ENCODE measurements at regions not wholly inside any gene's neighbourhood (a gene's known extent, or its start where the extent isn't known, plus 50 kb on each side); places are given as distances from the start of the nearest gene placed in this dataset.

- no peak for TF ChIP-seq CTCF (IDR thresholded peaks at IDR 0.05)
- Mint-ChIP-seq H3K4me3 (no peak overlapping the region), H3K27me3 (no peaks in the 10 kb centered on the region), H3K9me3 (no peaks in the 10 kb centered on the region), H3K27ac (no peak overlapping the region), H3K4me1 (ENCODE audit: low read depth) (no peaks in the 10 kb centered on the region), H3K36me3 (ENCODE audit: low read depth) (no peaks in the 10 kb centered on the region)
- ChIA-PET CTCF (no interaction called here), POLR2A (no interaction called here)
- ATAC-seq (no peak), DNase-seq (no peak)
- intact Hi-C loops (cut with micrococcal nuclease) = no loop called here
Measured at GRCh38 chr7:124318721-124319450, 286.0 kb upstream of the TMEM229A start.

- ChIA-PET POLR2A (no interaction called here), CTCF (no interaction called here)
- peaks cover 2% of the 10 kb centered on the region for H3K9me3 Mint-ChIP-seq
Measured at GRCh38 chr7:124310934-124311390, 278.1 kb upstream of the TMEM229A start.

GRCh38 chr7:124308384-124308783 lies 275.5 kb upstream of the TMEM229A start:
- ChIA-PET CTCF (interaction anchor here (0.8 kb wide), 1 partner anchor 33 kb away, joined by 3 read pairs; no protein-coding TSS in a partner anchor), POLR2A (no interaction called here)
- H3K36me3 Mint-ChIP-seq (ENCODE audit: low read depth) = no peaks in the 10 kb centered on the region
- H3K4me1 Mint-ChIP-seq (ENCODE audit: low read depth) = no peaks in the 10 kb centered on the region
- no peak overlapping the region for H3K27ac Mint-ChIP-seq
- DNase-seq (no peak), ATAC-seq (no peak)
- intact Hi-C loops (cut with micrococcal nuclease) = no loop called here
- no peak overlapping the region for H3K4me3 Mint-ChIP-seq
- TF ChIP-seq CTCF (IDR thresholded peaks at IDR 0.05) = no peak
- H3K9me3 Mint-ChIP-seq = peaks cover 2% of the 10 kb centered on the region
- no peaks in the 10 kb centered on the region for H3K27me3 Mint-ChIP-seq

More at GRCh38 chr7:124310934-124311390, 278.1 kb upstream of the TMEM229A start:
- Mint-ChIP-seq H3K27ac (no peak overlapping the region), H3K4me3 (no peak overlapping the region), H3K27me3 (no peaks in the 10 kb centered on the region), H3K4me1 (ENCODE audit: low read depth) (no peaks in the 10 kb centered on the region), H3K36me3 (ENCODE audit: low read depth) (no peaks in the 10 kb centered on the region)
- DNase-seq = no peak
- TF ChIP-seq CTCF (IDR thresholded peaks at IDR 0.05) = no peak
- no peak for ATAC-seq
- intact Hi-C loops (cut with micrococcal nuclease) = no loop called here

GRCh38 chr7:124295289-124295688 lies 262.4 kb upstream of the TMEM229A start:
- no peaks in the 10 kb centered on the region for H3K4me1 Mint-ChIP-seq (ENCODE audit: low read depth)
- no peaks in the 10 kb centered on the region for H3K36me3 Mint-ChIP-seq (ENCODE audit: low read depth)
- H3K27me3 Mint-ChIP-seq = no peaks in the 10 kb centered on the region
- TF ChIP-seq CTCF (IDR thresholded peaks at IDR 0.05) = no peak
- ChIA-PET CTCF (no interaction called here), POLR2A (no interaction called here)
- no peak overlapping the region for H3K27ac Mint-ChIP-seq
- peaks cover 19% of the 10 kb centered on the region for H3K9me3 Mint-ChIP-seq
- intact Hi-C loops (cut with micrococcal nuclease) = no loop called here
- DNase-seq (no peak), ATAC-seq (no peak)
- H3K4me3 Mint-ChIP-seq = no peak overlapping the region

- H3K4me1 Mint-ChIP-seq (ENCODE audit: low read depth) = no peaks in the 10 kb centered on the region
- intact Hi-C loops (cut with micrococcal nuclease) = no loop called here
- ChIA-PET POLR2A (no interaction called here), CTCF (no interaction called here)
- no peak overlapping the region for H3K4me3 Mint-ChIP-seq
- no peaks in the 10 kb centered on the region for H3K27me3 Mint-ChIP-seq
- peaks cover 1% of the 10 kb centered on the region for H3K9me3 Mint-ChIP-seq
- TF ChIP-seq CTCF (IDR thresholded peaks at IDR 0.05) = no peak
- no peak overlapping the region for H3K27ac Mint-ChIP-seq
- no peak for DNase-seq
- ATAC-seq = no peak
- H3K36me3 Mint-ChIP-seq (ENCODE audit: low read depth) = no peaks in the 10 kb centered on the region
Measured at GRCh38 chr7:124284937-124285336, 252.1 kb upstream of the TMEM229A start.

All from activated CD8-positive, alpha-beta T cell treated with anti-CD3 and anti-CD28 coated beads for 36 hours (primary cell).